Activated CD8-positive, alpha-beta memory T cell treated with anti-CD3 and anti-CD28 coated beads for 24 hours (primary cell): ENCODE measurements at regions not wholly inside any gene's neighbourhood (a gene's known extent, or its start where the extent isn't known, plus 50 kb on each side); places are given as distances from the start of the nearest gene placed in this dataset.
"Not testable (repeated sequence)": the region's sequence is repeated elsewhere in the genome, so short reads cannot be mapped to it uniquely, and the experiment has no call there.

Source experiments
- DNase-seq: peaks from one replicate; pipeline ENCODE4 v3.0.0-alpha.2; 2020

DNA sequence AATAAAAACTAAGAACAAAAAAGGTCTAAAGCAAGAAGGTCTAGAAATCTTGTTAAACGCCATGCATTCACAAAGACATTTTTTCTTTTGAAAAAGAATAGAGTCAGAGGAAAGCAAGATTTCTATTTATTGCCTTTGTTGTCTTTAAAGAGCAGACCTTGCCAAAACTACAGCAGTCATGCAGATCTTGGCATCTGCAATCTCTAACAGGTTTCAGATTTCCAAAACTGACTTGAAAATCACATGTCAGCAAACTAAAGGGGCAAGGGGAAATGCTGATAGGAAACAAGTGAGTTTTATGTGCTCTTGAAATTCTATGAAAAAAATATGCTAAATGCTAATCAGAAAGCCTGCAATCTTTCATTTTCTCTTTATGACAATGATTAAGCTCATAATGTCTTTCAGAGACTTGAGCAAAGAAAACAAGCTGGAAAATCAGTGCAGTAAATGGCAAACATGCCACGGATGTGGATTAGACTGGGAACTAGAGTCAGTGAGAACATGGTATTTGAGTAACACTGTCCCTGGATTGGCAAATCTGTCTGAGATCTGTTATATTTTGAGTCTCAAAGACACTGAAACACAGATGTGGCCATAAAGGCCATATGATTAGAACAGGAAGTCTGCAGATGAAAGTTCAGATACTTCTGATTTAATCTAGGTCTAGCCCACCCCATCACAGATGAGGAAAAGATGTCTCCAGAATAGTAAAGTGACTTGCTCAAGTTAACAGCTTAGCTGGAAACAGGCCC, 361.4 kb upstream of the RPS23 start:
- DNase-seq = no peak

DNA sequence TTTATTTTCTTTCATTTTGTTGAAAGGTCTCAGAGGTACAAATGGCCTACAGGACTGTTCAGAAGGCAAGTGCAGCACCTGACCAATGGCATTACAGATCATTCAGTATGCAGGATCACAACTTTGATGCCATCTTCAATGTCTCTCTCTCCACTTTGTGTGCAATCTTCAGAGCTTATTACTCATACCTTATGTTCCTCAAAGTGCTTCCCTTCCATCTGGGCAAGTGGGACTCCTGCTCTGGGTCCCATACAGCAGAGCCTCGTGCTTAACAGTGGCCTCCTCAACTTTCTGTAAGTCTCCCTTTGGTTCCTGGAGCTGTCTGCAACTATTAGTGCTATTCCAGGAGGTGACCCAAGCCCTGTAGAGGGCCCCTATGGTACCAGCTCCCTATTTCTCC, 358.4 kb upstream of the RPS23 start:
- DNase-seq = no peak

DNA sequence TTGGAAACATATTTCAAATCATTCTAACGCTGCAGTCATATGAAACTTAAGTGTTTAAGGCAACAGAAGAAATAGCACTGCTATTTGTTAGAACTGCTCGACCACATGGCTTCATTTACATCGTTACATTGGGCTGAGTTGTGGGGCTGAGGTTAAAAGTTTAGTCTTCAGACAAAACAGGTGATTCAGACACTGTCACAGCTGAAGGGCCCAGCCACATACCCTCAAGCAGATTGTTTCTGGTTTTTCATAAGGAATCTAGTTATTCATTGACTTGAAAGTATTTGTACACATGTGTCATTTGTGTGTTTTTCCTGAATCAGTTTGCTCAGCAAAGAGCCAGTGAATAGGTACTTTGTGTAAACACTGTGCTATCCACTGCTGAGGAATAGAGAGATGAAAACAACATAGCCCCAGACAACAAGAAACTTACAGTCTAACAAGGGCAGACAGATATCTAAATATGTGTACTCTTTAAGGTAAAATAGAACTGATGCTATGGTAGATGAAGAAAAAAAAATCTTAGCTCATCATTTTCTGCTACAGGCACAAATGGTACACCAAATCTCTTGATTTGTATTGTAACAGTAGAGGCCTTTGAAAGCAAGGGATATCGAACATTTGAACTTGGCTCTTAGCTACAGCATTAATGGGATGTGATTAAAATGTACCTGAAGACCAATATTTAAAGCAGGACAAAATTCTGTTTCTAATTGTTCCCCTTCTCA, 357.6 kb upstream of the RPS23 start:
- no peak for DNase-seq

DNA sequence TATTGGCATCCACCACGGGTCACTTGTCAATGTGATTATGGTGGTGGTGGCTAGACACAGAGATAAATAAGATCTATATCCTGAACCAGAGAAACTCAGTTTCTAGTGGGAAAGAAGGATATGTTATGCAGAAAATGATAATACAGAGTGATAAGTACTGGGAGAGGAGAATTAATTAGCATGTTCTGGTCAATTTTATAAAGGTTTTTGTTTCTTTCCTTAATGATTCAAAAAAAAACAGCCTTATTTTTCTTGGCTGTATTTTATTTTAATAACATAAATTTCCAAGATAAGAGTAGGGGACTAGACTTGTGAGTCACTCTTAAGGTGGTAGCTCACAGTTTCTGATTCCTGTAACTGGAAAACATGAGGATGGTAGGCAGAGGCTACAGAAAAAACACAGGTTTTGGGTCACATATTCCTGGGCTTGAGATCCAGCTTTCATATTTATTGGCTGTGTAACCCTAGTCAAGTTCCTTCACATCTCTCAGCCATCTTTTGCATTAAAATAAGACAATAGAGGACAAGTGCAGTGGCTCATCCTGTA, 350.3 kb upstream of the RPS23 start:
- DNase-seq = no peak

DNA sequence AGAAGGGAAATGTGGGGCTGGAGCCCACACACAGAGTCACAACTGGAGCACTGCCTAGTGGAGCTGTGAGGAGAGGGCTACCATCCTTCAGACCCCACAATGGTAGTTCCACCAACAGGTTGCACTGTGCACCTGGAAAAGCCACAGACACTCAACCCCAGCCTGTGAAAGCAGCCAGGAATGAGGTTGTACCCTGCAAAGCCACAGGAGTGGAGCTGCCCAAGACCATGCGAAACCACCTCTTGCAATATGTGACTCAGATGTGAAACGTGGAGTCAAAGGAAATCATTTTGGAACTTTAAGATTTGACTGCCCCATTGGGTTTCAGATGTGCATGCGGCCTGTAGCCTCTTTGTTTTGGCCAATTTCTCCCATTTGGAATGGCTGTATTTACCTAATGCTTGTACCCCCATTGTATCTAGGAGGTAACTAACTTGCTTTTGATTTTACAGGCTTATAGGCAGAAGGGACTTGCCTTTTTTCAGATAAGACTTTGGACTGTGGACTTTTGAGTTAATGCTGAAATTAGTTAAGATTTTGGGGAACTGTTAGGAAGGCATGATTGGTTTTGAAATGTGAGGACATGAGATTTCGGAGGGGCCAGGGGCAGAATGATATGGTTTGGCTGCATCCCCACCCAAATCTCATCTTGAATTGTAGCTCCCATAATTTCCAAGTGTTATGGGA, 348.9 kb upstream of the RPS23 start:
- not testable (repeated sequence) for DNase-seq

DNA sequence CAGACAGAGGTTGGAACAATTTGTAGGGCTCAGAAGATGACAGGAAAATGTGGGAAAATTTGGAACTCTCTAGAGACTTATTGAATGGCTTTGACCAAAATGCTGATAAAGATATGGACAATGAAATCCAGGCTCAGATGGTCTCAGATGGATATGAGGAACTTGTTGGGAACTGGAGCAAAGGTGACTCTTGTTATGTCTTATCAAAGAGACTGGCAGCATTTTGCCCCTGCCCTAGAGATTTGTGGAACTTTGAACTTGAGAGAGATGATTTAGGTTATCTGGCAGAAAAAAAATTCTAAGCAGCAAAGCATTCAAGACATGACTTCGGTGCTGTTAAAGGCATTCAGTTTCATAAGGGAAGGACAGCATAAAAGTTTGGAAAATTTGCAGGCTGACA, 347.9 kb upstream of the RPS23 start:
- DNase-seq = not testable (repeated sequence)

DNA sequence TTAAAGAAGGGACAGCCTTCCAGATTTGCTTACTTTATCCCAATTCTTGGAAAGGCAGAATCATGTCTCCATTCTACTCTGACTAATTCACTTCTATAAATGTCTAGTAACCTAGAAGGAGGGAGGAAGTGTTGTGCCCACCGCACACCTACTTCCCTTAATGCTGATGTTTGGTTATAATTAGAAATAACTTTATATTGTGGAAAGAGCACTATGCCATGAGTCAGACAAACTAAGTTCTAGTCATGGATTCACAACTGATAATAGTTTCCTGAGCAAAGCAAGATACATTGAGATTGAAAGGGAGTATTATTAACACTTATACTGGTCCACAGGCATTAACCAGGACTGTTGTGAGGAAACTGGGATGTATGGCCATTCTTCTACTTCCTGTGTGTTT, 345.9 kb upstream of the RPS23 start:
- DNase-seq = no peak

DNA sequence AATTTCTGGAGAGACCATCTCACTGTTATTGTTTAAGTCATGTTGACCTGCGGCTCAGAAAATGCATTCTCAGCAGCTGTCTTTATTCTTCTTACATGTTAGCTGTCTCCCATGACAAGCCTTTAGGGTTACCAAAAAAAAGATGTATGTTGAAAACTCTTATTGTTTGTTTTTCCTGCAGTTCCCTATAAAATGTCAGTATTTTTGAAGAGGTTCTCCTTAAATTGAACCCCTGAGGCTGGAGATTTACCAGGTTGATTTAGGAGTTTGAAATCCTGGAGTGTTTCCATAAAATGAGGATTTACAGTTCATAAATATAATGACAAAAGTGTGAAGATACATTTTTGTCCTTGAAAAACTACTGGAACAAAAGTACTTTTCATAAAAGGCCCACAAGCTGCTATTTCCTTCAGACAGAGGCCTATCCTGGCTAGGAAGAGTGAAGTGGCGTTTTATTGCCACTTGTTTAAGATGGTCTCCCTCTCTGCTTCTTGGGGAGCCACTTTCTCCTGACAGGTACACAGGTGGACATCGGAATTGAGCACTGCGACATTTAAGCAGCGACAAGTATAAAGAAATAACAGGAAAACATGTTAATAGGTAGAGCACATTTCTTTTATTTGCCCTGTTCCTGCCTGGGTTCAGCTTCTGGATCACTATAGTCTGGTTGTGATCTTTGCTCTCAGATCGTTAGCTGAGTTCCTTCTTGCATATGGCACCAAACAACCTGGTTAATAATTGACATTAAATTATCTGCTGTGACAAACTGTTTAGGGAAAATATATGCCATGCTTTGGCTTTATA, 344.8 kb upstream of the RPS23 start:
- no peak for DNase-seq

DNA sequence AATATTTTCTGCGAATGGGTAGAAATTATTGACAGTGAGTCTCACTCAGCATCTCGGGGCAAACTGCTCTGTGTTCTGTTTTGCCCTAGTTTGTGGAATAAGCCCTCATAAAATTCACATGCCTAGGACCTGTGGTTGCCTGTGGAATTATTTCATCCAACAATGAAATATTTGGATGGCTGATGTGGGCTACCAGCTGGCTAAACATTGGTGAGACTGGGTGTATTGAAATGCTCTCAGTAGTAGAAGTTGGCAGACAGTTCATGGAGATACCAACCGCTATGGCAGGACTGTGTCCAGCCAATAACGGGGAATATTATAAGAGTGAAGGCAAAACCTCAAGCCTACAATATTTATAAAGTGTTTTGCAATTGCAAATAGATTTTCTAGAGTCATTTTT, 344.1 kb upstream of the RPS23 start:
- no peak for DNase-seq

DNA sequence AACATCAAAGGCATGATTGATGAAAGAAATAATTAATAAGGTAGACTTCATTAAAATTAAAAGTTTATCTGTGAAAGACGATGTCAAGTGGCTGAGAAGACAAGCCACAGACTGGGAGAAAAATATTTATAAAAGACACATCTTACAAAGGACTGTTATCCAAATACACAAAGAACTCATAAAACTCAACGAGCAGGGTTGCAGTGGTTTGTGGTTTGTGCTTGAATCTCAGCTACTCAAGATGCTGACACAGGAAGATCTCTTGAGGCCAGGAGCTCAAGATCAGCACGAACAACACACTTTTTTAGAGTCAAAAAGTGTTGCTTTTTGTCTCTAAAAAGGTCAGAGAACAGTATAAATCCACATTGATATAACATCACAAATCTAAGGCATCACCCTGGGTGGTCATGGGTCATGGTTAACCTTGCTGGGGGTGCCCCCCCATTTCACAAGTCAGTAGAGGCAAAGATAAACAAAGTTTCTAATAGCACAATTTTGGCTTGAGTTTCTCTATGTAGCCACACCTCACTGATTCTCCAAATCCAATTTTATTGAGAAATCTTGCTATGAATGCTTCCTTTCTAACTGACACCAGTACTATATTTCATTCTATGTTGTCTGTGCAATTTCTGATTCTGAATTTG, 342.9 kb upstream of the RPS23 start:
- DNase-seq = no peak

DNA sequence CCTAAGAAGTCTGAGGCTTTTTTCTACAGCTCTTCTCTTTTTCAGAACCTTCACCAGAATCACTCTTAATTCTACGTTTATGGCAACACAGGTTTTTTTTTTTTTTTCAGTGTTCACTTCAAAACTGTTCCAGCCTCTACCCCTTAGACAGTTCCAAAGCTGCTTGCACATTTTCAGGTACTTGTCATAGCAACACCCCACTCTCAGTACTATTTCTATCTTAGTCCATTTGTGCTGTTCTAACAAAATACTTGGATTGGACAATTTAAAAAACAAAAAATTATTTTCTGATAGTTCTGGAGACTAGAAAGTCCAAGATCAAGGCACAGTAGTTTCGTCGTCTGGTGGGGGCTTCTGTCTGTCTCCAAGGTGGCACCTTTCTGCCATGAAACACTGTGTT, 340.9 kb upstream of the RPS23 start:
- no peak for DNase-seq

DNA sequence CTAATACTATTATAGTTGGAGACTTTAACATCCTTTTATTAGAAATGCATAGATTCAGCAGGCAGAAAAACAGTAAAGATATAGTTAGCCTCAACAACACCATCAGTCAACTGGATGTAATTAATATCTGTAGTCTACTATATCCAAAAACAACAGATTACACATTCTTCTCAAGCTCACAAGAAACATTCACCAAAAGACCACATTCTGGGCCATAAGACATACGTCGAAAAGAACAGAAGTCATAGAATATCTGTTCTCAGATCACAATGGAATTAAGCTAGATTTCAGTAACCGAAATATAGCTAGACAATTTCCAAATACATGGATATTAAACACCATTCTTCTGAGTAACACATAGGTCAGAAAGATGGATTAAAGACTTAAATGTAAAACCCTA, 336.6 kb upstream of the RPS23 start:
- no peak for DNase-seq

DNA sequence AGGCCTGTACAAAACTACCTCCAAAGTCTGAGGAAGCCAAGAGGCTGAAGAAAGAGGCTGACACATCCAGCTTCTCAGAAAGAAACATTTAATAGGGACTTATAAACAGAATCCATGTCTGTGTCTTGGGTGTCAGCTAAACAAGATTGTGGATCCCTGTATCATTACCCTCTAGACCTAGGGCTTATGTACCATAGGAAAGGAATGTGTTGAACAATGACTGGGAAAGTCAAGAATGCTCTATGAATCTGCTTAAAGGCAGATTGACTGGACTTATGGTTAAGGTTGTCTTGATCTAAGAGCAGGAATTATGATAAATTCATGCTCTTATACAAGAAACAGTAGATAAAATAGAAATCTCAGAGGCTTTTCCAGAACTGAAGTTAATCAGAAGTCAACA, 335.7 kb upstream of the RPS23 start:
- DNase-seq = no peak

DNA sequence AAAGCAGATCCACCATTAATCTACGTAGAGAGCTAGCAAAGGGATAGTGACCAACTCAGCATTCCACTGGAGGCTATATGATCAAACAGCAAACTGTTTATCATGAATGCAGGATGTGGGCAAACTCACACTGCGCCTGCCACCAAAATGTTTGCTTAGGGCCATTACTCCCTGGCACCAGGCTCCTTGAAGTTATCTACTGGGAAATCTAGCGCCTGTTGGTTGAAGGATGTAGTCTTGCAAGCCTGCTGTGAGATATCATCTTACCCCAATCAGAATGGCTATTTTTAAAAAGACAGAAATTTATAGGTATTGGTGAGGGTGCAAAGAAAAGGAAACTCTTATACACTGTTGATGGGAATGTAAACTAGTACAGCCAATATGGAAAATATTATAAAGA, 332.5 kb upstream of the RPS23 start:
- DNase-seq = no peak

DNA sequence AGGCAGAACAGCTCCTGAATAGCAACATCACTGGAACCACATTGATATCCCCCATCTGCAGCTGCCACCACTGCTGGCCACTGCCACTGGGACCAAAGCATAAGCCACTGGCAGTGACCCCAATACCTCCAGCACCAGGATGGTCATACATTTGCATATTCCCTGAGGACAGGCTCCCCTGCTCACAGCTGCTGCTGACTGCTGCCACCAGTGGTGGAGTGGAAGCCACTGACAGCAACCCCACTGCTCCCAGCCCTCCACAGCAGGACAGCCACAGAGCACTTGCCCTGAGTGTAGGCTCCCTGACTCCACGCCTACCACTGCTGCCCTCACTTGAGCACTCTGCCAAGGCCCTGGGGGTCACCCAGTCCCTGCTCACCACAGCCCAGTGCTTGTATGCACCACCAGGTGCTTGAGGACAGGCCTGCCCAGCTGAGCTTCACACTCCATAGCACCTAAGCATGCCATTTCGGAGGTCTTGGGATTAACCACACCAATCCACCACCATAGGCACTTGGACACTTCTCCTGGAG, 327.4 kb upstream of the RPS23 start:
- no peak for DNase-seq

DNA sequence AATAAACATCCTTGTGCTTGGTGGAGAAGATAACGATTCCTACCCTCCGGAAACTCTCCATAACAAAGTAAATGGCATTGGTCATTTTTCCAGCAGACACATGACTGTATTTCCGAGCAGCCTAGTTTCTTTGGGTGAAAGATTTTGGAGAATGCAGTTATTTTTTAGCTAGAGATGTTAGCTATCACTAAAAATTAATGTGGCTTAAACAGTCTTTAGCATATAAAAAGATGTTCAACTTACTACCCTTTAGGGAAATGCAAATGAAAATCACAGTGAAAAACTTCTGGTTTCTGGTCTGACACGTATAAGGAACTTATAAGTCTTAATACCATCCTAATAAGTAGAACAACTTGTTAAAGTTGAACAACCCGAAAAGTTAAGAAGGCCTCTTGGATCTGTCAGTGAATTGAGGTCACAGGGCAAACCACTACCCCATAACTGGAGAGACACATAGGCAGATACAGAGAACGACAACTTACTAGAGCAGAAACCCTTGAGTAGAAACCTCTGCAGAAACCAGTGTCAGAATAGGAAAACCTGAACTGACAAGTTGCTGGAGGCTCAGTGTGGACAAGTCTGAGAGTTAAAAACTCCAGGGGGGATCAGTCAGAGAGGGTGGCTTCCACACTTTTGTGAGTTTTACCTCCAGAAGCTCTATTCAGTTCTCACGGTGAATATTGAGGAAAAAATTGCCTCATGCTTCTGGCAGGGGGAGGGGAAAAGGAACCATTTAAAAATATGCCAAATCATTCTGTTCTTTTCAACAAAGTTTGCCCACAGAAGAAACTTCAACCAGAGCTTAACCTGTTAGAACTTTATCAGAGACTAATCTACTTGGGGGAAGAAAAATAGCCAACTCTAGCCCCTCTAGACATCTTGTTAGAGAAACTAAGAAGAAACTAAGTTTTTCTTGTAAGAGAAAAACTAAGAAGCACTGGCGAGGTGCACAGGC, 325.2 kb upstream of the RPS23 start:
- DNase-seq = no peak

DNA sequence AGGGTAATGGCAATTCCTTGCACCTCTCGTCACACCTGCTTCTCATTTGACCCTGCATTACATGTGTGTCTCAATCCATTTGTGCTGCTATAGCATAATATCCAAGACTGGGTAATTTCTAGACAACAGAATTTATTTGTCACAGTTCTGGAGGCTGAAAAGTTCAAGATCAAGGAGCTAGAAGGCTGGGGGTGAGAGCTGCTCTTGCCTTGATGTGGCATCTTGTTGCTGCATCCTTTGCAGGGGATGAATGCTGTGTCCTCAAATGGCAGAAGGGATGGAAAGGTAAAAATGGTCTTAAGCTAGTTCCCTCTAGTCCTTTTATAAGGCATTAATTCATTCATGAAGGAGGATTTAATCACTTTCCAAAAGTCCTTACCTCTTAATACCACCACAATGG, 323.7 kb upstream of the RPS23 start:
- DNase-seq = no peak

DNA sequence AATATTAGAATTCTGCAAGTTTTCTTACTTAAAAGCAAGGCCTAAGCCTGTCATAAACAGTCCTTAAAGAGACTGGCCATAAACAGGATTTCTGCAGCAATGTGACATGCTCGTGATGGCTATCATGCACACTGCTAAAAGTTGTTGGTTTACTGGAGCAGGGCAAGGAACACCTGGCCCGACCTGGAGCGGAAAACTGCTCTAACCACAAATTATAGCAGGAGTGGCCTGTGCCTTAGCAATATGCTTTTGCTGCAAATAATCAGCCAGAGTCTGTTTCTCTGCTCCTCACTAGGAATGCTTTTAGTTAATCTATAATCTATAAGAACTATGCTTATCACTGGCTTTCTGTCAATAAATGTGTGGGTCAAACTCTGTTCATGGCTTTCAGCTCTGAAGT, 322.9 kb upstream of the RPS23 start:
- no peak for DNase-seq

DNA sequence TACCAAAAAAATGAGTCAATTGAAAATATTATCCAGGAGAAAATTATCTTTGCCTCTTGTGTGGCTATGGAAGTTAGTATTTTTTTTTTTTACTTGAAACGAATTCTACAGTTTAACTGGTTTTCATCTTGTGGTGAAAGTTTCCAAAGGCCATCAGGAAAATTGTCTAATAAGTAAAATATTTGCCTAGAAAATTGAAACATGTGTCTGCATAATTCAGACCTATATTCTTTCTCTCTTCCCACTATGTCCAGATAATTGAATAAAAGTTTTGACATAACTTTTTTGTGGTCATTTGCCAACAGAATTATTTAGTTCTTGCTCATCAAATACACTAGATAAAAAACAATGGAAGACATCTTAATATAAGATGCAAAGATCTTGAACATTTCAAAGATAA, 321.5 kb upstream of the RPS23 start:
- no peak for DNase-seq

DNA sequence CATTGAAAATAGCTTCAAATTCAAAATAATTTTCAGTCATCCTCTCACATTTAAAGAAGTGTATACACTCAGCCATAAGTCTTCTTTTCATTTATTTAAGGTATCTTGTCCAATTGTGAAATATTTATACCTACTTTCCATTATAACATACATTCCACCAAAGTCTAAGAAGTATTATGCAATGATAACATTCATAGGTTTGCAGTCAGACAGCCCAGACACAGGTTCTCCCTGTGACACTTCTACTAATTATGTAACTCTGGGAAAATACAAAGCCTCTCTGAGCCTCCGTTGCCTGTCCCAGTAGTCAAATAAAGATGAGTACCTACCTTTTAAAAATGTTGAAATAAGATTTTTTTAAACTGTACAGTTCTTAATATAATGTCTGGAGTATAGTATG, 320.9 kb upstream of the RPS23 start:
- no peak for DNase-seq

DNA sequence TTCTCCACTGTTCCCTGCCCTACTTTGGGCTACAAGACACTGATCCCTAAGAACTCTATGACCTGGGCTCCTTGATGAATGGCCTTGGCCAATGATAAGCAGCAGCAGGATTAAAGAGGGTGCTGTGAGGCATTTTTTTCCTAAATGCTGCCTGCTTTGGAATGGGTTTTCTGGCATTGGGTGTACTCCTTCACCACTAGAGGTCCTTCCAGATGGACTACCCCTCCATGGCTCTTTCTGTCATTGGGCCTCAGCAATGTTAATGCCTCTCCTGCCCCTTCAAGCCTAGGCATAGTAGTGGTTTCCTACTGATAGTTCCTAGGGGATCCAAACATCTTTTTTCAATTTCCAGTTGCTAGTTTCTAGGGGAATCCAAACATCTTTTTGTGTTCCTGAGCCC, 319.3 kb upstream of the RPS23 start:
- DNase-seq = no peak
